ENCODE measurements at regions not wholly inside any gene's neighbourhood (a gene's known extent, or its start where the extent isn't known, plus 50 kb on each side); places are given as distances from the start of the nearest gene placed in this dataset.
"Not testable (repeated sequence)": the region's sequence is repeated elsewhere in the genome, so short reads cannot be mapped to it uniquely, and the experiment has no call there.

- no peak for DNase-seq
These were observed 675.6 kb upstream of the VRK2 start for GRCh38 chr2:57370882-57371585.

GRCh38 chr2:57372237-57372984 lies 674.2 kb upstream of the VRK2 start:
- no peak for DNase-seq

- DNase-seq = no peak
These were observed 673.1 kb upstream of the VRK2 start for GRCh38 chr2:57373530-57373929.

GRCh38 chr2:57376985-57377384 lies 669.6 kb upstream of the VRK2 start:
- no peak for DNase-seq

GRCh38 chr2:57386305-57386704 lies 660.3 kb upstream of the VRK2 start:
- no peak for DNase-seq

GRCh38 chr2:57396355-57397098 lies 650.1 kb upstream of the VRK2 start:
- no peak for DNase-seq

- no peak for DNase-seq
These were observed 648.9 kb upstream of the VRK2 start for GRCh38 chr2:57397550-57398360.

- DNase-seq = no peak
These were observed 647.5 kb upstream of the VRK2 start for GRCh38 chr2:57399057-57399456.

GRCh38 chr2:57402096-57402495 lies 644.5 kb upstream of the VRK2 start:
- no peak for DNase-seq

- no peak for DNase-seq
These were observed 643.9 kb upstream of the VRK2 start for GRCh38 chr2:57402755-57403154.

GRCh38 chr2:57407772-57408201 lies 638.8 kb upstream of the VRK2 start:
- no peak for DNase-seq

- DNase-seq = no peak
These were observed 638.0 kb upstream of the VRK2 start for GRCh38 chr2:57408587-57408986.

- DNase-seq = no peak
These were observed 629.6 kb upstream of the VRK2 start for GRCh38 chr2:57417007-57417406.

- DNase-seq = not testable (repeated sequence)
These were observed 627.7 kb upstream of the VRK2 start for GRCh38 chr2:57418859-57419346.

- no peak for DNase-seq
These were observed 616.8 kb upstream of the VRK2 start for GRCh38 chr2:57429831-57430230.

GRCh38 chr2:57432528-57432927 lies 614.1 kb upstream of the VRK2 start:
- DNase-seq = no peak

GRCh38 chr2:57434441-57434840 lies 612.2 kb upstream of the VRK2 start:
- no peak for DNase-seq

GRCh38 chr2:57434972-57435371 lies 611.6 kb upstream of the VRK2 start:
- no peak for DNase-seq

GRCh38 chr2:57437077-57437476 lies 609.5 kb upstream of the VRK2 start:
- no peak for DNase-seq

- no peak for DNase-seq
These were observed 606.2 kb upstream of the VRK2 start for GRCh38 chr2:57440437-57440836.

GRCh38 chr2:57443086-57443485 lies 603.5 kb upstream of the VRK2 start:
- no peak for DNase-seq

- DNase-seq = no peak
These were observed 602.6 kb upstream of the VRK2 start for GRCh38 chr2:57443973-57444521.
